ENCODE measurements at regions not wholly inside any gene's neighbourhood (a gene's known extent, or its start where the extent isn't known, plus 50 kb on each side); places are given as distances from the start of the nearest gene placed in this dataset.

- no peak for TF ChIP-seq CTCF (IDR thresholded peaks at IDR 0.05)
- no peak for TF ChIP-seq EP300 (IDR thresholded peaks at IDR 0.05)
- no peak for TF ChIP-seq POLR2A (IDR thresholded peaks at IDR 0.05)
Observed at GRCh38 chr2:56985609-56986008, 801.8 kb downstream of the CCDC85A start.

Data from tibial nerve (tissue), 4 donors.